ENCODE measurements at regions not wholly inside any gene's neighbourhood (a gene's known extent, or its start where the extent isn't known, plus 50 kb on each side); places are given as distances from the start of the nearest gene placed in this dataset.

GRCh38 chr18:49682173-49682802, 120.4 kb downstream of the LIPG start:
- no peak overlapping the region for H3K4me3 ChIP-seq (ENCODE audit: low read depth, low read length)
- no peak for TF ChIP-seq MAX (IDR thresholded peaks at IDR 0.05; ENCODE audit: low read depth, low read length)
- TF ChIP-seq MYC (IDR thresholded peaks at IDR 0.05; ENCODE audit: low read depth, low read length): no peak
- TF ChIP-seq, protein P1, sequence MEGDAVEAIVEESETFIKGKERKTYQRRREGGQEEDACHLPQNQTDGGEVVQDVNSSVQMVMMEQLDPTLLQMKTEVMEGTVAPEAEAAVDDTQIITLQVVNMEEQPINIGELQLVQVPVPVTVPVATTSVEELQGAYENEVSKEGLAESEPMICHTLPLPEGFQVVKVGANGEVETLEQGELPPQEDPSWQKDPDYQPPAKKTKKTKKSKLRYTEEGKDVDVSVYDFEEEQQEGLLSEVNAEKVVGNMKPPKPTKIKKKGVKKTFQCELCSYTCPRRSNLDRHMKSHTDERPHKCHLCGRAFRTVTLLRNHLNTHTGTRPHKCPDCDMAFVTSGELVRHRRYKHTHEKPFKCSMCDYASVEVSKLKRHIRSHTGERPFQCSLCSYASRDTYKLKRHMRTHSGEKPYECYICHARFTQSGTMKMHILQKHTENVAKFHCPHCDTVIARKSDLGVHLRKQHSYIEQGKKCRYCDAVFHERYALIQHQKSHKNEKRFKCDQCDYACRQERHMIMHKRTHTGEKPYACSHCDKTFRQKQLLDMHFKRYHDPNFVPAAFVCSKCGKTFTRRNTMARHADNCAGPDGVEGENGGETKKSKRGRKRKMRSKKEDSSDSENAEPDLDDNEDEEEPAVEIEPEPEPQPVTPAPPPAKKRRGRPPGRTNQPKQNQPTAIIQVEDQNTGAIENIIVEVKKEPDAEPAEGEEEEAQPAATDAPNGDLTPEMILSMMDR (IDR thresholded peaks at IDR 0.05; ENCODE audit: low read depth, low read length): no peak
- no peak for TF ChIP-seq POLR2A (IDR thresholded peaks at IDR 0.05; ENCODE audit: extremely low read depth, insufficient read length)
- no peak for DNase-seq (ENCODE audit: low read depth)

DNA sequence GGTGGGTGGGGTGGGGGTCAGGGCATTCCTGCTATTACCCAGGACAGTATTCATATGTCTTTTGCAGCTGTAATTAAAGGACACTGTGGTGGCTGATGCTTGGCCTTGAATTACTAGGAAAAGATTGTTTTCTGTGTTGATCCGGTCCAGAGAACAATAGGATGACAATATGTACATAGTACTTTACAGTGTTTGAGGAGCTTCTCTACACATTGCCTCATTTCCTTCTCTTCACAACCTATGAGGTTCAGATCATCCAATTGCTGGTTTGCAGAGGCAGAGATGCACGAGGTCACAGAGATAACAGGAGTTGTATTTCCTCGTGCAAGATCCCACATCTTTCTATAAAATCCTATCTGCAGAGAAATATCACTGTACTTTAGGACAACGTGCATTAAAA, 119.5 kb downstream of the LIPG start:
- TF ChIP-seq, protein P1 (IDR thresholded peaks at IDR 0.05; ENCODE audit: low read depth, low read length): no peak
- no peak for TF ChIP-seq MAX (IDR thresholded peaks at IDR 0.05; ENCODE audit: low read depth, low read length)
- no peak for TF ChIP-seq MYC (IDR thresholded peaks at IDR 0.05; ENCODE audit: low read depth, low read length)
- no peak for TF ChIP-seq POLR2A (IDR thresholded peaks at IDR 0.05; ENCODE audit: extremely low read depth, insufficient read length)
- DNase-seq (ENCODE audit: low read depth): no peak

GRCh38 chr18:49678440-49678839, 116.6 kb downstream of the LIPG start:
- no peak for DNase-seq (ENCODE audit: low read depth)
- no peak for TF ChIP-seq MYC (IDR thresholded peaks at IDR 0.05; ENCODE audit: low read depth, low read length)
- no peak overlapping the region for H3K4me3 ChIP-seq (ENCODE audit: low read depth, low read length)

More for the DNA sequence above, 119.5 kb downstream of the LIPG start:
- H3K4me3 ChIP-seq (ENCODE audit: low read depth, low read length): no peak overlapping the region

DNA sequence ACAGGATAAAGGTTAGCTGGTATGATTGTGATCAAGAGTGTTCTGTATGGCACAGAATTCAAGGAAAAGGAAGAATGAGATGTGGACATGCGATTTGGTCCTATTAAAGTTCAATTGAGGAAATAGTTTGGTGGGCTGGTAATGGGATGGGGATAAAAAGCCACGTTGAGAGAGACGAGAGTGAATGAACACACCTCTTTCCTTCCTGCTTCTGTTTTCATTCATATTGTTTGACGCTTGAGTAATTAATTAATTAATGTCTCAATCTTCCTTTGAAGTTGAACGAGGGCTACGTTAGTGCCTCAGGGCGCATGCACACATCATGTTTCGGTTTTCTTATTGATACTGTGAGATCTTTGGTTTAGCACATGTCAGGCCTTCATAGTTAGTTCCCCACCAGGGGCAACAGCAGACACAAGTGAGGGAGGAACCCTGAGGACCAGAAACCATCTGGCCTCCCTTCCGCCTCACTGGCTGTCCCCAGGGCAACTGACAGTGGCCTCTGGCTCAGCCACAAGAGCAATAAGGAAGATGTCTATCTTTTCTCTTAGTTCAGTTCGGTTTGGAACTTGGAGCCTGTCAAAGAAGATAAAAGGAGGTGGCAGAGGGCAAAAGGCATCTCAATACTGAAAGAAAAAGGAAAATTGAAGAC, 116.0 kb downstream of the LIPG start:
- TF ChIP-seq, protein P1 (IDR thresholded peaks at IDR 0.05; ENCODE audit: low read depth, low read length): no peak
- TF ChIP-seq MAX (IDR thresholded peaks at IDR 0.05; ENCODE audit: low read depth, low read length): peak; percentile 14; the same call in 1 of the 2 replicates
- TF ChIP-seq MYC (IDR thresholded peaks at IDR 0.05; ENCODE audit: low read depth, low read length): no peak
- no peak for TF ChIP-seq POLR2A (IDR thresholded peaks at IDR 0.05; ENCODE audit: extremely low read depth, insufficient read length)
- no peak overlapping the region for H3K4me3 ChIP-seq (ENCODE audit: low read depth, low read length)
- DNase-seq (ENCODE audit: low read depth): peak; percentile 50

DNA sequence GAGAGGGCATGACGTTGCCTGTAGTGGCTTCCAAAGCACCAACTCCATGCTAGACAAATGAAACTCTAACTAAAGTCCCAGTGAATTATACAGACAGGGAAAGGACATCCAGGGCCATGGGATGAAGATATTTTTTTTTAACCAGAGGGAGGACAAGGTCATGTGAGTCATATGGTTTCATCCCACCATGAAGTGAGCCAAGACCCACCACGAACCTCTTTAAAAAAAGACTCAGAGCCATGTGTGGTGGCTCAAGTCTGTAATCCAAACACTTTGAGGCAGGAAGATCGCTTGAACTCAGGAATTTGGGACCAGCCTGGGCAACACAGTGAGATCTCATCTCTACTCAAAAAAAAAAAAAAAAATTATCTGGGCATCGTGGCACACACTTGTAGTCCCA, 115.2 kb downstream of the LIPG start:
- DNase-seq (ENCODE audit: low read depth): no peak
- H3K4me3 ChIP-seq (ENCODE audit: low read depth, low read length): no peak overlapping the region
- TF ChIP-seq MAX (IDR thresholded peaks at IDR 0.05; ENCODE audit: low read depth, low read length): no peak
- TF ChIP-seq MYC (IDR thresholded peaks at IDR 0.05; ENCODE audit: low read depth, low read length): no peak
- no peak for TF ChIP-seq POLR2A (IDR thresholded peaks at IDR 0.05; ENCODE audit: extremely low read depth, insufficient read length)
- TF ChIP-seq, protein P1 (IDR thresholded peaks at IDR 0.05; ENCODE audit: low read depth, low read length): no peak

DNA sequence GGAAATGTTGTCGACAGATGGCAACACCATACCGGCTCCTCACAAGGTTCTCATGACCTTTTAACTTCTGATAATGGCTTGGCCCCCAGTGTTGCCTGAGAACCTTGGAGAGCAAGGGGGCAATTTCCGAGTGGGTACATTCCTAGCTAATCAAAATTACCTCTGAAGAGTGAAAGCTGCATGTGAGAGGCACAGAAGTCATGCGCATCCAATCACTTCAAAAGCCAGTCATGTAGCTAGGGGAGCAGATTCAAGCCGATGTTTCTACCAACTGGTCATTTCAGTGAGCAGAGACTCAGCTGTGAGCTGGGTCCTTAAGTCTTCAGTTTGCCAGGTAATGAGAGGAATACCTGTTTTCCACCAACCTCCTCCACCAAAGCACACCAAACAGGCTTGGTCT, 111.4 kb downstream of the LIPG start:
- TF ChIP-seq POLR2A (IDR thresholded peaks at IDR 0.05; ENCODE audit: extremely low read depth, insufficient read length) (no peak), MAX (IDR thresholded peaks at IDR 0.05; ENCODE audit: low read depth, low read length) (no peak), MYC (IDR thresholded peaks at IDR 0.05; ENCODE audit: low read depth, low read length) (no peak)
- TF ChIP-seq, protein P1 (IDR thresholded peaks at IDR 0.05; ENCODE audit: low read depth, low read length): no peak
- no peak for DNase-seq (ENCODE audit: low read depth)
- H3K4me3 ChIP-seq (ENCODE audit: low read depth, low read length): no peak overlapping the region

Data from NB4 (cell line).